SK-N-SH (cell line): ENCODE measurements at regions not wholly inside any gene's neighbourhood (a gene's known extent, or its start where the extent isn't known, plus 50 kb on each side); places are given as distances from the start of the nearest gene placed in this dataset.

Experiments used
- CTCF ChIA-PET: fragments of 300-600, 350-600 bp; formaldehyde crosslinking; extraction: SDS; loops from one replicate; lab custom pipeline; 2021; lab: Yijun Ruan, JAX
- POLR2A ChIA-PET: fragments of 350-600 bp; sonication (Branson Sonifier 250); formaldehyde crosslinking; extraction: SDS; loops from one replicate; lab custom pipeline; 2020; ENCODE audit warnings: antibody characterized with exemption, inconsistent platforms; lab: Yijun Ruan, JAX
- DNase-seq: peaks from one replicate; pipeline ENCODE4 v3.0.0; 2012
- H2AFZ ChIP-seq: fragments of 200-600 bp; sonication (generic); 2 replicates; pipeline ENCODE4 v1.8.1; 2016; ENCODE audit warnings: antibody characterized with exemption, mild to moderate bottlenecking, low read depth
- H3F3A ChIP-seq: fragments of 200-600 bp; sonication (generic); replicated peaks from 2 replicates; pipeline ENCODE3; 2016; ENCODE audit warnings: antibody characterized with exemption, mild to moderate bottlenecking; ENCODE audit not compliant: insufficient read depth
- H3K27ac ChIP-seq, 2 experiments: fragments of 200-500 bp in 1 of 2; fragments of 200-600 bp in 1 of 2; sonication (Bioruptor generic) in 1 of 2; sonication (generic), shearing (Covaris generic) in 1 of 2; 2 replicates each; pipeline versions ENCODE4 v1.5.1 to v1.6.1; 2014 to 2016; ENCODE audit warnings: low read depth in 2 of 2, inconsistent platforms in 1 of 2, low read length in 1 of 2, mild to moderate bottlenecking in 1 of 2, mixed read lengths in 1 of 2
- H3K27me3 ChIP-seq: fragments of 200-600 bp; sonication (generic), shearing (Covaris generic); 2 replicates; pipeline ENCODE4 v1.6.1; 2016; ENCODE audit warnings: mixed run types; ENCODE audit not compliant: insufficient read depth
- H3K36me3 ChIP-seq, 2 experiments: fragments of 200-500 bp in 1 of 2; fragments of 200-600 bp in 1 of 2; sonication (Bioruptor generic) in 1 of 2; sonication (generic) in 1 of 2; replicated peaks in 1 of 2; 2 replicates each; pipeline versions ENCODE3 to v1.5.1; 2014 to 2016; ENCODE audit warnings: low read length in 1 of 2, mild to moderate bottlenecking in 1 of 2; ENCODE audit not compliant: insufficient read depth in 2 of 2, control insufficient read depth in 1 of 2
- H3K4me1 ChIP-seq, 2 experiments: fragments of 200-500 bp in 1 of 2; fragments of 200-600 bp in 1 of 2; sonication (Bioruptor generic) in 1 of 2; sonication (generic), shearing (Covaris generic) in 1 of 2; 2 replicates each; pipeline versions ENCODE4 v1.5.1 to v1.6.1; 2014 to 2016; ENCODE audit warnings: low read depth in 1 of 2, low read length in 1 of 2, mixed run types in 1 of 2; ENCODE audit not compliant: insufficient read depth in 2 of 2, control insufficient read depth in 1 of 2
- H3K4me2 ChIP-seq: fragments of 200-600 bp; sonication (generic), shearing (Covaris generic); 2 replicates; pipeline ENCODE4 v1.6.1; 2017; ENCODE audit warnings: mixed run types
- H3K4me3 ChIP-seq, 2 experiments: fragments of 200-500 bp in 1 of 2; fragments of 200-600 bp in 1 of 2; sonication (Bioruptor generic) in 1 of 2; sonication (generic), shearing (Covaris generic) in 1 of 2; 2 replicates each; pipeline versions ENCODE4 v1.5.1 to v1.8.1; 2014 to 2016; ENCODE audit warnings: low read depth in 2 of 2, inconsistent platforms in 1 of 2, low read length in 1 of 2, mild to moderate bottlenecking in 1 of 2, mixed read lengths in 1 of 2, moderate library complexity in 1 of 2
- H3K79me2 ChIP-seq: fragments of 200-600 bp; sonication (generic); 2 replicates; pipeline ENCODE4 v1.8.1; 2017; ENCODE audit warnings: mild to moderate bottlenecking; ENCODE audit not compliant: insufficient read depth
- H3K9ac ChIP-seq: fragments of 200-600 bp; sonication (generic); 2 replicates; pipeline ENCODE4 v1.6.1; 2017; ENCODE audit warnings: mixed run types
- H3K9me2 ChIP-seq: fragments of 200-600 bp; sonication (generic); 2 replicates; pipeline ENCODE4 v1.6.1; 2017; ENCODE audit warnings: mixed run types
- H3K9me3 ChIP-seq: fragments of 200-600 bp; sonication (generic); 2 replicates; pipeline ENCODE4 v1.6.1; 2017; ENCODE audit warnings: mixed run types, mild to moderate bottlenecking, moderate library complexity
- H4K20me1 ChIP-seq: fragments of 200-600 bp; sonication (generic); 2 replicates; pipeline ENCODE4 v1.6.1; 2017; ENCODE audit warnings: mild to moderate bottlenecking, mixed run types; ENCODE audit not compliant: insufficient read depth
- CHD2 ChIP-seq: fragments of 150-350 bp; IDR thresholded peaks from 2 replicates; pipeline ENCODE4 v1.6.1; 2018; ENCODE audit warnings: low read length; ENCODE audit not compliant: partially characterized antibody
- EP300 ChIP-seq, 2 experiments: IDR thresholded peaks; 2 replicates each; pipeline versions ENCODE4 v1.4.0 to v1.6.1; 2012; ENCODE audit warnings: borderline replicate concordance in 1 of 2, low read depth in 1 of 2, low read length in 1 of 2
- FOSL2 ChIP-seq: IDR thresholded peaks from 2 replicates; pipeline ENCODE4 v1.4.0; 2012; ENCODE audit warnings: low read depth, mild to moderate bottlenecking, moderate library complexity, borderline replicate concordance
- FOXM1 ChIP-seq: IDR thresholded peaks from 2 replicates; pipeline ENCODE4 v1.4.0; 2012; ENCODE audit warnings: low read depth, mild to moderate bottlenecking
- GATA2 ChIP-seq: sonication (generic); formaldehyde crosslinking; IDR thresholded peaks from 2 replicates; pipeline ENCODE4 v1.5.0; 2020; ENCODE audit warnings: mild to moderate bottlenecking, missing genetic modification reagents
- MXI1 ChIP-seq: IDR thresholded peaks from 2 replicates; pipeline ENCODE4 v1.6.1; 2012; ENCODE audit warnings: mild to moderate bottlenecking, low read depth, low read length, improper control_type of control experiment
- RAD21 ChIP-seq: IDR thresholded peaks from 2 replicates; pipeline ENCODE4 v1.6.1; 2012; ENCODE audit warnings: mild to moderate bottlenecking, low read length
- RCOR1 ChIP-seq: fragments of 150-350 bp; IDR thresholded peaks from 2 replicates; pipeline ENCODE4 v1.6.1; 2017; ENCODE audit warnings: antibody characterized with exemption, low read length
- RXRA ChIP-seq: IDR thresholded peaks from 2 replicates; pipeline ENCODE4 v1.4.0; 2012; ENCODE audit warnings: low read depth, mild to moderate bottlenecking, borderline replicate concordance
- SIN3A ChIP-seq: IDR thresholded peaks from 2 replicates; pipeline ENCODE4 v1.6.1; 2012; ENCODE audit warnings: low read depth, mild to moderate bottlenecking, low read length, moderate library complexity, borderline replicate concordance
- TAF1 ChIP-seq: IDR thresholded peaks from 2 replicates; pipeline ENCODE4 v1.6.1; 2012; ENCODE audit warnings: low read depth, mild to moderate bottlenecking, low read length, moderate library complexity, borderline replicate concordance
- YY1 ChIP-seq: IDR thresholded peaks from 2 replicates; pipeline ENCODE4 v1.4.0; 2012; ENCODE audit warnings: low read depth, mild to moderate bottlenecking
- WGBS: methylation state at CpG from one replicate; pipeline ENCODE4 v1.1.6; 2017; ENCODE audit warnings: low lambda C conversion rate; 5-methylcytosine and 5-hydroxymethylcytosine counted together
- TF ChIP-seq, protein P1 (sequence below): IDR thresholded peaks from 2 replicates; pipeline ENCODE4 v1.6.1; 2012; ENCODE audit warnings: mild to moderate bottlenecking, low read depth, low read length, moderate library complexity
- TF ChIP-seq, protein P2 (sequence below): IDR thresholded peaks from 2 replicates; pipeline ENCODE4 v1.4.0; 2012; ENCODE audit warnings: low read depth, borderline replicate concordance
- TF ChIP-seq, protein P3 (sequence below): fragments of 150-350 bp; IDR thresholded peaks from 2 replicates; pipeline ENCODE4 v1.6.1; 2016; ENCODE audit warnings: mild to moderate bottlenecking, low read depth, low read length

DNA sequence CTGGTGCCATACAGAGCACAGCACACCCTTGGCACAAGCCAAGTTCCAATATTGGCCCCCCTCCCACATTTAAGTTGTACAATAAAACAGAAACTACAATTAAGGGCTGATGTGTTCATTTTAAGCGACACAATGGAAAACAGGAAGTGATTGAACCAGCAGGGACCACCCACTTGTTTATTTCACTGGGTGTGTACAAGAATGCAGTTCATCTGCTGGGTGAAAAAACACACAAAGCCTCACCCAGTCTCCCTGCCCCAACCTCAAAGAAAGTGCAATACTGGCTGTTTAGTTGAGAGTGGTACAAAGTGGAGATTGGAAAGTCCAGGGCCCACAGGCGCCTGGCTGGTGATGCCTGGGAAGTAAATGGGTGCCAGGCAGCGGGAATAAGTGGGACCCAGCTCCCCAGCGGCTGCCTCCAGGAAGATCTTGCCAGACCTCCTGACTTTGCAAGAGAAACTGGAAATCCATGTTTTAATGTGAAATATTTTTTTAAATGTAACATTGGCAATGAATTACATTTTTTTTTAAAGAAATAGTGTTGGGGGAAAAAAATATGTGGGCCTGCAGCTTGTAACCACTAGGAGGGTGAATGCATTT, 322.1 kb downstream of the ZNF536 start (continued):
- TF ChIP-seq, protein P1, sequence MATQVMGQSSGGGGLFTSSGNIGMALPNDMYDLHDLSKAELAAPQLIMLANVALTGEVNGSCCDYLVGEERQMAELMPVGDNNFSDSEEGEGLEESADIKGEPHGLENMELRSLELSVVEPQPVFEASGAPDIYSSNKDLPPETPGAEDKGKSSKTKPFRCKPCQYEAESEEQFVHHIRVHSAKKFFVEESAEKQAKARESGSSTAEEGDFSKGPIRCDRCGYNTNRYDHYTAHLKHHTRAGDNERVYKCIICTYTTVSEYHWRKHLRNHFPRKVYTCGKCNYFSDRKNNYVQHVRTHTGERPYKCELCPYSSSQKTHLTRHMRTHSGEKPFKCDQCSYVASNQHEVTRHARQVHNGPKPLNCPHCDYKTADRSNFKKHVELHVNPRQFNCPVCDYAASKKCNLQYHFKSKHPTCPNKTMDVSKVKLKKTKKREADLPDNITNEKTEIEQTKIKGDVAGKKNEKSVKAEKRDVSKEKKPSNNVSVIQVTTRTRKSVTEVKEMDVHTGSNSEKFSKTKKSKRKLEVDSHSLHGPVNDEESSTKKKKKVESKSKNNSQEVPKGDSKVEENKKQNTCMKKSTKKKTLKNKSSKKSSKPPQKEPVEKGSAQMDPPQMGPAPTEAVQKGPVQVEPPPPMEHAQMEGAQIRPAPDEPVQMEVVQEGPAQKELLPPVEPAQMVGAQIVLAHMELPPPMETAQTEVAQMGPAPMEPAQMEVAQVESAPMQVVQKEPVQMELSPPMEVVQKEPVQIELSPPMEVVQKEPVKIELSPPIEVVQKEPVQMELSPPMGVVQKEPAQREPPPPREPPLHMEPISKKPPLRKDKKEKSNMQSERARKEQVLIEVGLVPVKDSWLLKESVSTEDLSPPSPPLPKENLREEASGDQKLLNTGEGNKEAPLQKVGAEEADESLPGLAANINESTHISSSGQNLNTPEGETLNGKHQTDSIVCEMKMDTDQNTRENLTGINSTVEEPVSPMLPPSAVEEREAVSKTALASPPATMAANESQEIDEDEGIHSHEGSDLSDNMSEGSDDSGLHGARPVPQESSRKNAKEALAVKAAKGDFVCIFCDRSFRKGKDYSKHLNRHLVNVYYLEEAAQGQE, result no peak
- TF ChIP-seq GATA2 (no peak), RCOR1 (no peak), RXRA (no peak), RAD21 (no peak), YY1 (no peak)
- TF ChIP-seq, protein P2, sequence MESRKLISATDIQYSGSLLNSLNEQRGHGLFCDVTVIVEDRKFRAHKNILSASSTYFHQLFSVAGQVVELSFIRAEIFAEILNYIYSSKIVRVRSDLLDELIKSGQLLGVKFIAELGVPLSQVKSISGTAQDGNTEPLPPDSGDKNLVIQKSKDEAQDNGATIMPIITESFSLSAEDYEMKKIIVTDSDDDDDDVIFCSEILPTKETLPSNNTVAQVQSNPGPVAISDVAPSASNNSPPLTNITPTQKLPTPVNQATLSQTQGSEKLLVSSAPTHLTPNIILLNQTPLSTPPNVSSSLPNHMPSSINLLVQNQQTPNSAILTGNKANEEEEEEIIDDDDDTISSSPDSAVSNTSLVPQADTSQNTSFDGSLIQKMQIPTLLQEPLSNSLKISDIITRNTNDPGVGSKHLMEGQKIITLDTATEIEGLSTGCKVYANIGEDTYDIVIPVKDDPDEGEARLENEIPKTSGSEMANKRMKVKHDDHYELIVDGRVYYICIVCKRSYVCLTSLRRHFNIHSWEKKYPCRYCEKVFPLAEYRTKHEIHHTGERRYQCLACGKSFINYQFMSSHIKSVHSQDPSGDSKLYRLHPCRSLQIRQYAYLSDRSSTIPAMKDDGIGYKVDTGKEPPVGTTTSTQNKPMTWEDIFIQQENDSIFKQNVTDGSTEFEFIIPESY, result no peak

DNA sequence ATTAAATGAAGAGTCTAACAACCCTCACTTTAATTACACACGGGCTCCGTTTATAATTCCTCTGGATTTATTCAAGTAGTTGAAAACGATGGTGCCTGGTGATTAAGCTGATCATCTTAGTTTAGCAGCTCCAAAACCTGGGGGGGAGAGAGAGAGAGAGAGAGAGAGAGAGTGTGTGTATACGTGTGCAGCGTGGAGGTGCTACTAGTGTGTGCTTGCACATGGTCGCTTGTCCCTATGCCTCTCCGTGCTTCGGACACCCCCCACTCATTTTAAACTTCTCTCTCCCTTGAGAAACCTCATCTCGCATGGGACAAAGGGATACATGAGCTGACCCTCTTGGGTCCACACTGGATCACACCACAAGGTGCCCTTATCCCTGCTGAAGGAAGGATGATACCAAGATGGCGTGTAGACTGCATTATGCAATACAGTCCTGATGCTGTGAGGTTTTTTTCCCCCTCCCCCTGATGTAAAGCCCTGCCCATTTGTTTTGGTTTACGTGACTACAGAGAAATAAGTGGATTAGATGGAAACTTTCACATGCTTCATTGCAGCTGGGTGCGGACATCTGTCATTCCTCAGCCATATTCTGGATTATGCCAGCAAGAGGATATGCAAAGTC, 320.8 kb downstream of the ZNF536 start:
- POLR2A ChIA-PET, result interaction anchor here (1.2 to 1.3 kb wide), 2 partner anchors 26 to 645 kb away, joined by 3 read pairs; no protein-coding TSS in a partner anchor
- Histone ChIP-seq H3K4me2 (no peak overlapping the region), H4K20me1 (no peaks in the 10 kb centered on the region), H3K27ac (peak overlapping the region in 1 of 2 experiments; percentile 99; a peak in 2 of 4 replicates), H2AFZ (no peak overlapping the region), H3K9me2 (no peaks in the 10 kb centered on the region), H3F3A (no peaks in the 10 kb centered on the region), H3K36me3 (no peaks in the 10 kb centered on the region), H3K4me3 (no peak overlapping the region; a peak in 1 of 4 replicates), H3K9me3 (no peaks in the 10 kb centered on the region), H3K4me1 (peaks cover 5 to 74% of the 10 kb centered on the region in 2 experiments; a peak in 3 of 4 replicates), H3K9ac (no peak overlapping the region), H3K27me3 (no peaks in the 10 kb centered on the region; the same call in 1 of the 2 replicates), H3K79me2 (no peaks in the 10 kb centered on the region)
- DNase-seq, result peak; percentile 59
- WGBS, result 33% methylated on average over 12 of the region's 12 CpGs
- CTCF ChIA-PET, result interaction anchor here (0.5 to 4.1 kb wide), 9 partner anchors 7 to 1877 kb away, joined by 3 to 28 read pairs (median 3); no protein-coding TSS in a partner anchor
- TF ChIP-seq, protein P3, sequence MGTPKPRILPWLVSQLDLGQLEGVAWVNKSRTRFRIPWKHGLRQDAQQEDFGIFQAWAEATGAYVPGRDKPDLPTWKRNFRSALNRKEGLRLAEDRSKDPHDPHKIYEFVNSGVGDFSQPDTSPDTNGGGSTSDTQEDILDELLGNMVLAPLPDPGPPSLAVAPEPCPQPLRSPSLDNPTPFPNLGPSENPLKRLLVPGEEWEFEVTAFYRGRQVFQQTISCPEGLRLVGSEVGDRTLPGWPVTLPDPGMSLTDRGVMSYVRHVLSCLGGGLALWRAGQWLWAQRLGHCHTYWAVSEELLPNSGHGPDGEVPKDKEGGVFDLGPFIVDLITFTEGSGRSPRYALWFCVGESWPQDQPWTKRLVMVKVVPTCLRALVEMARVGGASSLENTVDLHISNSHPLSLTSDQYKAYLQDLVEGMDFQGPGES, result no peak
- peak; percentile 57; the same call in 1 of the 2 replicates for TF ChIP-seq RCOR1
- TF ChIP-seq YY1, result no peak
- peak; percentile 30; the same call in 1 of the 2 replicates for TF ChIP-seq MXI1
- TF ChIP-seq SIN3A, result no peak
- no peak for TF ChIP-seq TAF1
- TF ChIP-seq RAD21, result no peak
- TF ChIP-seq FOXM1, result no peak
- peak; percentile 12 for TF ChIP-seq CHD2
- TF ChIP-seq EP300 (IDR thresholded peaks at IDR 0.05; ENCODE audit: borderline replicate concordance in 1 of 2, low read depth in 1 of 2, low read length in 1 of 2), result peak in 1 of 2 experiments; percentile 46; a peak in 2 of 4 replicates
- no peak for TF ChIP-seq FOSL2
